Activated B cell treated with CpG ODN at 0.5 μM for 24 hours (primary cell): ENCODE measurements at regions not wholly inside any gene's neighbourhood (a gene's known extent, or its start where the extent isn't known, plus 50 kb on each side); places are given as distances from the start of the nearest gene placed in this dataset.

Source experiments
- ATAC-seq: fragments of 200-7000 bp; cut with Tn5 transposase; one replicate; pipeline ENCODE4 v1.10.0; 2021; ENCODE audit warnings: low read depth, mild to moderate bottlenecking, moderate library complexity
- CTCF ChIA-PET: fragments of 350-600 bp; sonication (Branson Sonifier 250); formaldehyde crosslinking; loops from one replicate; lab custom pipeline; 2021; ENCODE audit warnings: antibody characterized with exemption; lab: Charles Lee
- POLR2A ChIA-PET: fragments of 350-600 bp; sonication (Branson Sonifier 250); formaldehyde crosslinking; loops from one replicate; lab custom pipeline; 2021; ENCODE audit warnings: antibody characterized with exemption; lab: Charles Lee
- DNase-seq: peaks from one replicate; pipeline ENCODE4 v3.0.0; 2022
- H3K27ac Mint-ChIP-seq: one replicate; pipeline ENCODE4 v1.8.0; 2020; ENCODE audit warnings: mixed read lengths
- H3K27me3 Mint-ChIP-seq: one replicate; pipeline ENCODE4 v1.8.0; 2021; ENCODE audit warnings: mixed read lengths
- H3K36me3 Mint-ChIP-seq: one replicate; pipeline ENCODE4 v1.8.0; 2021; ENCODE audit warnings: low read depth, mixed read lengths
- H3K4me1 Mint-ChIP-seq: one replicate; pipeline ENCODE4 v1.8.0; 2021; ENCODE audit warnings: mixed read lengths
- H3K4me3 Mint-ChIP-seq: one replicate; pipeline ENCODE4 v1.8.0; 2020; ENCODE audit warnings: mild to moderate bottlenecking, mixed read lengths
- H3K9me3 Mint-ChIP-seq: one replicate; pipeline ENCODE4 v1.8.0; 2020; ENCODE audit warnings: mixed read lengths
- CTCF ChIP-seq: fragments of 200-600 bp; IDR thresholded peaks from one replicate; pipeline ENCODE4 v1.8.0; 2022; ENCODE audit warnings: antibody characterized with exemption, mild to moderate bottlenecking
- intact Hi-C: fragments of 100-400 bp; cut with micrococcal nuclease; formaldehyde crosslinking; loops from one replicate; pipeline ENCODE4 v1.15.1; 2024

GRCh38 chr18:27627927-27628326 lies 442.8 kb upstream of the CHST9 start:
- Mint-ChIP-seq H3K9me3 (no peaks in the 10 kb centered on the region), H3K27me3 (no peaks in the 10 kb centered on the region), H3K4me1 (no peaks in the 10 kb centered on the region), H3K27ac (no peak overlapping the region), H3K4me3 (no peak overlapping the region), H3K36me3 (no peaks in the 10 kb centered on the region)
- no peak for TF ChIP-seq CTCF
- ATAC-seq: no peak
- intact Hi-C loops: no loop called here
- CTCF ChIA-PET: no interaction called here
- DNase-seq: no peak
- POLR2A ChIA-PET: no interaction called here

- no peak for ATAC-seq
- ChIA-PET CTCF (no interaction called here), POLR2A (no interaction called here)
- TF ChIP-seq CTCF: no peak
- Mint-ChIP-seq H3K27me3 (no peaks in the 10 kb centered on the region), H3K4me1 (no peaks in the 10 kb centered on the region), H3K36me3 (no peaks in the 10 kb centered on the region), H3K4me3 (no peak overlapping the region), H3K9me3 (no peaks in the 10 kb centered on the region), H3K27ac (no peak overlapping the region)
- no peak for DNase-seq
- intact Hi-C loops: no loop called here
These were observed 436.3 kb upstream of the CHST9 start for GRCh38 chr18:27621236-27621890.

GRCh38 chr18:27619906-27620305 lies 434.8 kb upstream of the CHST9 start:
- CTCF ChIA-PET: no interaction called here
- DNase-seq (no peak), ATAC-seq (no peak)
- intact Hi-C loops: no loop called here
- Mint-ChIP-seq H3K4me3 (no peak overlapping the region), H3K27ac (no peak overlapping the region), H3K4me1 (no peaks in the 10 kb centered on the region), H3K9me3 (no peaks in the 10 kb centered on the region), H3K27me3 (no peaks in the 10 kb centered on the region), H3K36me3 (no peaks in the 10 kb centered on the region)
- no peak for TF ChIP-seq CTCF
- POLR2A ChIA-PET: no interaction called here

- no peak for TF ChIP-seq CTCF
- no peak for DNase-seq
- Mint-ChIP-seq H3K4me1 (no peaks in the 10 kb centered on the region), H3K4me3 (no peak overlapping the region), H3K27ac (no peak overlapping the region), H3K27me3 (no peaks in the 10 kb centered on the region), H3K36me3 (no peaks in the 10 kb centered on the region), H3K9me3 (no peaks in the 10 kb centered on the region)
- ChIA-PET POLR2A (no interaction called here), CTCF (interaction anchor here (1.1 kb wide), 1 partner anchor 12 kb away, joined by 4 read pairs; no protein-coding TSS in a partner anchor)
- ATAC-seq: no peak
- intact Hi-C loops: no loop called here
These were observed 434.1 kb upstream of the CHST9 start for GRCh38 chr18:27619090-27619772.

- H3K27me3 Mint-ChIP-seq: no peaks in the 10 kb centered on the region
- intact Hi-C loops: no loop called here
- ChIA-PET POLR2A (no interaction called here), CTCF (no interaction called here)
- no peak overlapping the region for H3K27ac Mint-ChIP-seq
- H3K4me3 Mint-ChIP-seq: no peak overlapping the region
- no peaks in the 10 kb centered on the region for H3K4me1 Mint-ChIP-seq
- no peak for DNase-seq
- no peak for ATAC-seq
- H3K9me3 Mint-ChIP-seq: no peaks in the 10 kb centered on the region
- H3K36me3 Mint-ChIP-seq: no peaks in the 10 kb centered on the region
- no peak for TF ChIP-seq CTCF
These were observed 431.2 kb upstream of the CHST9 start for GRCh38 chr18:27616324-27616723.
